ENCODE measurements at regions not wholly inside any gene's neighbourhood (a gene's known extent, or its start where the extent isn't known, plus 50 kb on each side); places are given as distances from the start of the nearest gene placed in this dataset.

DNA sequence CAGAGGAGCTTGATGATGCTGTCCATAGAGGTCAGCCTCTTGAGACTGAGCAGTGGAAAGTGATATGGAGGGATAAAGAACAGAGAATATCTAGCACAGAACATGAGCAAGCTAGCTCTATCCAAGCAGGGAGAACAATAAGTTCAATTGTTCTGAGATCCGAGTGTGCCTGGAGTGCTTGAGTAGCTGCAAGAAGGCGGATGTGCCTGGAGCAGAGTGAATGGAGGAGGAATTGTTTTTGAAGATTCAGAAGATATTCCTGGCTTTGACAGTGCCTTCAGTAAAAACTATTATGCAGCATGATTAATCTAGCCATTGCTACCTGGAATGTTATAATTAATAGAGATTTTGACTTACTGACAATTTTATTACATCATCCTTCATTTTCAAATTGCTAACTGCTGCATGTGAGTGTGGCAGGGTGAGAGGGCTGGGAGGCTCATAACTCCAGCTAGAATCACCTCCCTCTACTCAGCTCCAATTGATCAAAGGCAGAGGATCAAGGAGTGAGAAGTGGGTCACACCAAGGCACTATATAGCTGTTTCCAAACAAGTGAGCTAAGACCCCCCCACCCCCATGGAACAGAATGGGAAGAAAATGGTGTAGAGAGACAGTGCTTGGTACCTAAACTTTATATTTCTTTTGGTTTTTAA, 302.8 kb downstream of the ADRA2A start:
- no peaks in the 10 kb centered on the region for H3K79me2 ChIP-seq (ENCODE audit: insufficient read depth, low read depth)
- no peaks in the 10 kb centered on the region for H3K4me1 ChIP-seq (ENCODE audit: low read depth, poor library complexity, severe bottlenecking)
- H2AFZ ChIP-seq (ENCODE audit: low read depth) = no peak overlapping the region
- TF ChIP-seq, protein P1, sequence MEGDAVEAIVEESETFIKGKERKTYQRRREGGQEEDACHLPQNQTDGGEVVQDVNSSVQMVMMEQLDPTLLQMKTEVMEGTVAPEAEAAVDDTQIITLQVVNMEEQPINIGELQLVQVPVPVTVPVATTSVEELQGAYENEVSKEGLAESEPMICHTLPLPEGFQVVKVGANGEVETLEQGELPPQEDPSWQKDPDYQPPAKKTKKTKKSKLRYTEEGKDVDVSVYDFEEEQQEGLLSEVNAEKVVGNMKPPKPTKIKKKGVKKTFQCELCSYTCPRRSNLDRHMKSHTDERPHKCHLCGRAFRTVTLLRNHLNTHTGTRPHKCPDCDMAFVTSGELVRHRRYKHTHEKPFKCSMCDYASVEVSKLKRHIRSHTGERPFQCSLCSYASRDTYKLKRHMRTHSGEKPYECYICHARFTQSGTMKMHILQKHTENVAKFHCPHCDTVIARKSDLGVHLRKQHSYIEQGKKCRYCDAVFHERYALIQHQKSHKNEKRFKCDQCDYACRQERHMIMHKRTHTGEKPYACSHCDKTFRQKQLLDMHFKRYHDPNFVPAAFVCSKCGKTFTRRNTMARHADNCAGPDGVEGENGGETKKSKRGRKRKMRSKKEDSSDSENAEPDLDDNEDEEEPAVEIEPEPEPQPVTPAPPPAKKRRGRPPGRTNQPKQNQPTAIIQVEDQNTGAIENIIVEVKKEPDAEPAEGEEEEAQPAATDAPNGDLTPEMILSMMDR (conservative IDR thresholded peaks at IDR 0.05; ENCODE audit: low read depth, low read length) = no peak
- no peaks in the 10 kb centered on the region for H4K20me1 ChIP-seq (ENCODE audit: insufficient read depth)
- H3K4me3 ChIP-seq (IDR thresholded peaks at IDR 0.05; ENCODE audit: insufficient read depth, low read depth, low read length) = no peak overlapping the region
- H3K27ac ChIP-seq = no peak overlapping the region
- no peaks in the 10 kb centered on the region for H3K27me3 ChIP-seq (ENCODE audit: insufficient read depth, low read depth)
- H3K36me3 ChIP-seq (ENCODE audit: insufficient read depth) = no peaks in the 10 kb centered on the region
- no peak overlapping the region for H3K4me2 ChIP-seq
- H3K9ac ChIP-seq = no peak overlapping the region

DNA sequence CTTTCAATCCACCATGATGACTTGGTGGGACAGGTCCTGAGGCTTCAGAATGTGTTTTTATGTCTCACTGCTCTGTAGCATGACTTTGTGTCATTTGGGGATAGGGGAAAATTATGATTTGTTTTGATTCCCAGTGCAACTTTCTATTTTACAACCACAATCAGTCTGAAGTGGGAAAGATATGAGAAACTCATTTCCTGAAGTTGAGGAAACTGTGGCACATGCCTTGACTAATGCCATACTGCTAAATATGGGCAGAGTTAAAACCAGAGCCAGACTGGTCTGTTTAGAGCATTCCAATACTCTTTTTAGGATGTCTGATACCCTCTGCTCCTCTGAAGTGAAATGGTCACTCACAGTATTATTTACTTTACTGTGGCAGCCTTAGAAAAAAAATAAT, 307.7 kb downstream of the ADRA2A start:
- no peaks in the 10 kb centered on the region for H3K36me3 ChIP-seq (ENCODE audit: insufficient read depth)
- TF ChIP-seq, protein P1 (conservative IDR thresholded peaks at IDR 0.05; ENCODE audit: low read depth, low read length) = no peak
- H3K79me2 ChIP-seq (ENCODE audit: insufficient read depth, low read depth) = no peaks in the 10 kb centered on the region
- no peaks in the 10 kb centered on the region for H3K4me1 ChIP-seq (ENCODE audit: low read depth, poor library complexity, severe bottlenecking)
- no peak overlapping the region for H3K9ac ChIP-seq
- no peak overlapping the region for H3K4me3 ChIP-seq (IDR thresholded peaks at IDR 0.05; ENCODE audit: insufficient read depth, low read depth, low read length)
- no peak overlapping the region for H3K4me2 ChIP-seq
- H4K20me1 ChIP-seq (ENCODE audit: insufficient read depth) = no peaks in the 10 kb centered on the region
- H2AFZ ChIP-seq (ENCODE audit: low read depth) = no peak overlapping the region
- H3K27me3 ChIP-seq (ENCODE audit: insufficient read depth, low read depth) = no peaks in the 10 kb centered on the region
- H3K27ac ChIP-seq = no peak overlapping the region

DNA sequence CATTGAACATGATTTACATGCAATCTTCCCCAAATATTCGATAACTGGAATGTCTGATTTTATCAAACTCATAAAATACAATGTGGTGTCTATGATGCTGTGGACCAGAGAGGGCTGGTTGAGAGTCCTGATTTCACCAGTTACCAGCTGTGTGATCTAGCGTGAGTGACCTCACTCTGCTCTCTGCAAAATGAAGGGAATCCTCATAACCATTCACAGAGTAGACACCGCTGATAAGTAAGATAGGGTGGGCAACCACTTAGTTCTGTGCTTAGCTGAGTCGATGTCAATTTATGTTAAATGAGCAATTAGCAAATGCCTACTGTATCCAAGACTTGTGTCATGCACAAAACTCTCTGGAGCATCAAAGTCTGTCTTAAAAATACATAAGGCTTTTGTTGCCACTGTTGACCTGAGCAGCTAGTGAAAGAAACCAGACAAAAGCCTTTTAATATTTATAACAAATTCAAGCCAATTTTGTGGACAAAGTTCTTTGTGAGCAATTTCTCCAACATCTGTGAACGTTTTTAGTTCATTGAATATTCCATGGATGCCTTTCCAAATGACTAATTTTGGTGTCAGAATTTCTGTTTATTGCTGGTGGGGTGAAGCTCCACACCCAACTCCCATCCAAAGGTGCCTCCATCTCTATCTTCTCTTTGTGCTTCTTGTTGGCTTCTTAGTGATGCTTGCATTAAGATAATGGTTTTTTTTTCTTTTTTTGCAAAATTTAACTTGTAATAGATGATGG, 314.2 kb downstream of the ADRA2A start:
- Histone ChIP-seq H3K27ac (no peak overlapping the region), H3K4me2 (no peak overlapping the region), H3K4me3 (IDR thresholded peaks at IDR 0.05; ENCODE audit: insufficient read depth, low read depth, low read length) (no peak overlapping the region), H2AFZ (ENCODE audit: low read depth) (no peak overlapping the region), H3K4me1 (ENCODE audit: low read depth, poor library complexity, severe bottlenecking) (no peaks in the 10 kb centered on the region), H4K20me1 (ENCODE audit: insufficient read depth) (no peaks in the 10 kb centered on the region), H3K79me2 (ENCODE audit: insufficient read depth, low read depth) (no peaks in the 10 kb centered on the region), H3K27me3 (ENCODE audit: insufficient read depth, low read depth) (no peaks in the 10 kb centered on the region), H3K36me3 (ENCODE audit: insufficient read depth) (no peaks in the 10 kb centered on the region), H3K9ac (no peak overlapping the region)
- TF ChIP-seq, protein P1 (conservative IDR thresholded peaks at IDR 0.05; ENCODE audit: low read depth, low read length) = no peak

GRCh38 chr10:111392159-111392558, 315.3 kb downstream of the ADRA2A start:
- Histone ChIP-seq H3K36me3 (ENCODE audit: insufficient read depth) (no peaks in the 10 kb centered on the region), H3K79me2 (ENCODE audit: insufficient read depth, low read depth) (no peaks in the 10 kb centered on the region), H3K9ac (no peak overlapping the region), H2AFZ (ENCODE audit: low read depth) (no peak overlapping the region), H3K27me3 (ENCODE audit: insufficient read depth, low read depth) (no peaks in the 10 kb centered on the region), H3K4me2 (no peak overlapping the region), H4K20me1 (ENCODE audit: insufficient read depth) (no peaks in the 10 kb centered on the region), H3K4me1 (ENCODE audit: low read depth, poor library complexity, severe bottlenecking) (no peaks in the 10 kb centered on the region), H3K4me3 (IDR thresholded peaks at IDR 0.05; ENCODE audit: insufficient read depth, low read depth, low read length) (no peak overlapping the region), H3K27ac (no peak overlapping the region)
- TF ChIP-seq, protein P1 (conservative IDR thresholded peaks at IDR 0.05; ENCODE audit: low read depth, low read length) = no peak

All from KMS-11 (cell line).